Caki2 (cell line): ENCODE measurements at regions not wholly inside any gene's neighbourhood (a gene's known extent, or its start where the extent isn't known, plus 50 kb on each side); places are given as distances from the start of the nearest gene placed in this dataset.

Experiments used
- DNase-seq: peaks from one replicate; pipeline ENCODE4 v3.0.0-alpha.2; 2015; ENCODE audit warnings: low read depth
- in situ Hi-C: cut with HindIII; loops from 2 replicates; pipeline ENCODE4 v1.10.0; 2016; ENCODE audit warnings: low sequenced_read_pairs, low pct_unique_long_range_greater_than_20kb, mixed read lengths

DNA sequence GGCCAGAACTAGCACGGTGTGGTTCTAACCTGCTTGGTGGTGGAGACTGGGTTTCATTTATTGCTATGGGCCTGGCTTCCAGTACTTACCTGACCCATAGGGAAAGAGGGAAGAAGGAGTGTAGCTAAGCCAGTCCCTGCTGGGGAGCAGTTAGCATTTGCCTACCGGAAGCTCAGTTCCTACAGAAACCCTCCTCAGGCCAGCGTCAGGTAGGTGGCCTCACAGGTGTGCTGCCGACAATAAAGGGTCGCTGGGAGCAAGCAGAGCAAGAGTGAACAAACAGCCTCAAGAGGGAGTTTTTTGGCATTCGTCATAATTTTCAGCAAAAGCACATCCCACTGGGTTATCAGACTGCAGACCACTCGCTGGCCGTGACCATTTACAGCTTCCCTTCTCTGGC lies 740.6 kb upstream of the TENM3 start:
- DNase-seq, result no peak
- in situ Hi-C loops, result no loop called here

DNA sequence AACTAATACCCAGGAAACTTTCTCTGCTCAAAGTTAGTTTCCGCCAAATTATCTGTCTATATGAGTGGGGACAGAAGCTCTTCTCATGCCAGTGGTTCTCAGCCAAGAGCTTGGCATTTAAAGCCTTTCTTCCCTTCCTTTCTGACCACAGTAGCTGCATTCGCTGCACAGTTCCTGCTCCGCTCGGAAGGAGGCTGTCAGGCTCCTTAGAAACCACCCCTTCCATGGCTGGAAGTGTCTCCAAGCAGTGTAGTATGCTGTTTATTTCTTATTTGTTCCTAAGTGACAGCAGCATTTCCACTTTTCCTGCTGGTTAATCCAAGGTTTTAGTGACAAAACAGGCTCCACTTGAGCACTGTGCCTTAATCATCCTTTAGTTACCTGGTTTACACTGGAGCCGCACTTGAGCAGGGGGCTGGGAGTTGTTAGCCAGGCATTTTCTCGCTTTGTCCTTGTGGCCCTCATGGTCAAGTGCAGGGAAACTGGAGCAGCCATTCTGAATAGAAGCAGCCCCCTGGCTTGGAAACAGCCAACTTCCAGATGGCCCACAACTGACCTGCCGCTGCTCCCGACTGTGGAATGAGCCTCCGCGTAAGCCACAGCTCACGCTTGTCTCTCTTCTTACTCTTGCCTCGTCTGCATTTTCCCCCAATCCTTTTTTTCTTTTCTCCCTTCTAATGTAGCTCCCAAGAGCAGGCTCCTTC lies 739.4 kb upstream of the TENM3 start:
- in situ Hi-C loops, result no loop called here
- no peak for DNase-seq

DNA sequence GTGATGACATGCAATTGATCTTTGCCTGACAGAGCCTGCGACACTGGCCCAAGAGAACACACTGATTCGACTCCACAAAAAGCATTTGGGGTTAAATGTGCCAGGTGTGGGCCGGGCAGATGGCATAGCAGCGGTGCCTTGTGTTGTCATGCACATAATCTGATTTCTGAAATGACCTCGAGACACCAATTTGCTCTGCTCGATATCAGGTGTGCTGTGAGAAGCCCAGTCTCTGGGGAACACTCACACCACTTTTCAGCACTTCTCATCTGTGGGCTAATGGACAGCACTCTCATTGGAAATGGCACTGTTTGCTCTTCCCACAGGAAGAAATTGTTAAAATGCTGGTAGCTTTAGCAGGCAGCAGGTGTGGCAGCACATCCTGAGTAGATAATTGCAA lies 738.3 kb upstream of the TENM3 start:
- no peak for DNase-seq
- in situ Hi-C loops, result no loop called here

DNA sequence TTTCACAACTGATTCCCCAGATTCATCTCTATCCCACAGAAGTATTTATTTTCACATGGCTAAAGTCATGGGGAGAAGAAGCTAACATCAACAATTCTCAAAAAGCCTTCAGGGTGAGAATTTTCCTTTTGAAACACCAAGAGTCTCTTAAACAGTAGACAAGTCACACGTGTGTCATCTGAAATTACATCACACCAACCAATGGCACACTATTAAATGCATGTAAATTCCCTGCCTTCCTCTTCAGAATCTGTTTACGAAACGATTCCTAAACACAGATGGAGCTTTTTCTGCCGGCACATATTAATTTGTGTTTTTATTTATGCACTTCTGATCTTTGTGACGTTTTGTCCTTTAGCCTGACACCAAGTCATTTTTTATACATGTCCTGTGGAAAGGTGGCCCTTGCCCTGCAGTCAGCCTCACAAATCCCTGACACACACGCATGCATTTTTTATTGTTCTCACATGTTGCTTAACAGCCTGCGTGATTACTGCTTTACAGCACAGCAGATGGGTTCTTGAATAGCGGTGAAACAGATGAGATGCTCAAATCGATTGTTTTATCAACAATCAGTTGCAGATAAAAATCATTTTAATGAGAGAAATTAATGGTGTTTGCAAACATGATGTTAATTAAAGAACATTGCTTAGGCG lies 735.9 kb upstream of the TENM3 start:
- no peak for DNase-seq
- in situ Hi-C loops, result no loop called here

DNA sequence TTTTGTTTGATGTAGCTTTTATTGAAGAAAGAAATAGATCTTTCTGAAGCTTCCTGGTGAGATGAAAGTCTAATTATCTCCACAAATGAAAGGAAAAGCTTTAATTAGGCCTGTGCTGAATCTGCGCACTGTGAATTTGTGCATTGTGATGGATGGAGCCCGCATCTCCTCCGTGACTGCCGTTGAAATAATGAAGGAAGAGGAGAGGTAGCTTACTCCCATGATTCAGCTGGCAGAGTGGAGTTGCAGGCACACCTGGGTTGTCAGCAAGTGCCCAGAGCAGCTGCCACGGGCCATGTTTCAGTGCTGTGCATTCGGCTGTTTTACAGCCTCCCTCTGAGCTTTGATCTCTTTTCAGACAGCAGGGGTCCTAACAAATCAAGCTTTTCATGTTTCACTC lies 735.3 kb upstream of the TENM3 start:
- in situ Hi-C loops, result no loop called here
- no peak for DNase-seq

DNA sequence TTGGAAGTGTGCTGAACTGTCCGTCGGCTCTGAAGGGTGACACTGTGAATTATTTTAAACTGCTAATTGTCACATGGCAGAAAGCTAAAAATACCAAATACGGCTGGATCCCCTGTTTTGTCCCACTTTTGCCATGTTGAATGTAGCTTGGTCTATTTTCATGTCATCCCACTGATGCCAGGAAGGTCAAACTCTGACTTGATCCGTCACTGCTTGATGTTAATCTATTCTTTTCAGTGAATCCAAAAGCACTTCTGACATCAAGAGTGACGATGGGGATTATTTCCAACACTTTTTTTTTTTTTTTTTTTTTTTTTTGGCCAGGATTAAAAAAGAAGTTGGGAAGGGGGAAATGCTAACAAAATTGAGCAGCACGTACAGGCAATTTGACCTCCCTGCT lies 734.6 kb upstream of the TENM3 start:
- in situ Hi-C loops, result no loop called here
- DNase-seq, result no peak

DNA sequence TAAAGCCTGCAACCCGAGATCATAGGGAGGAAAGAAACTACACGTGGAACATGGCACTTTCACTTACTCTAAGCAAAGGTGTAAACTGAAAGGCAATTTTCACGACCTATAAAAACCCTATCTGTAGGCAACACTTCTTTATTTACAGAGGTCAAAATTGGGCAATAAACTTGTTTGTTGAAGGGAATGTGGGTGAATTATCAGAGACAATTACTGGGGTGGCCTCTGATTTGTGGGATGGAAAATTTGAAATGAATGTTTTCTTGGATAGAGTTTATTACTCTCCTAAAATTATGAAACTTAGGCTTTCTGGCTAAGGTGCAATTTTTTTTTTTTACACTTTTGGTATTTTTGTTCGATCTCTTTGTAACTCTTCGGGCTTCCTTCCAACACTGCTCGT lies 734.1 kb upstream of the TENM3 start:
- in situ Hi-C loops, result no loop called here
- no peak for DNase-seq

DNA sequence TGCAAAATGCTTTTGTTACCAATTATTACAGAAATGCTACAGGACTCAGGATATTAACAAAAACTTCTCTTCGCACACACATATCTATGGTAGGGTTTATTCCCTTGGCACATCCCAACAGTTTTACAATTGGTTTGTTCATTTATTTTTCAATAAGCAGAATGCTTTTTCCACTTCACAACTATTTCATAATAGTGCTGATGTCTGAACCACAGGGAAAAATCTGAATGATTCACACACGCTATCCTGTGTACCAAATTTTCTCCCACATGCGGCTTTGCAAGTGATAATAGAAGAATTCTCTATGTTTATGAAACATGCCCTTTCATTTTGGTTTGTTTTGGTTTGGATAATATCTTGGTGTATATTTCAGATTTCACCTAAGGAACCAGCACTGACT lies 725.7 kb upstream of the TENM3 start:
- no peak for DNase-seq
- in situ Hi-C loops, result no loop called here

DNA sequence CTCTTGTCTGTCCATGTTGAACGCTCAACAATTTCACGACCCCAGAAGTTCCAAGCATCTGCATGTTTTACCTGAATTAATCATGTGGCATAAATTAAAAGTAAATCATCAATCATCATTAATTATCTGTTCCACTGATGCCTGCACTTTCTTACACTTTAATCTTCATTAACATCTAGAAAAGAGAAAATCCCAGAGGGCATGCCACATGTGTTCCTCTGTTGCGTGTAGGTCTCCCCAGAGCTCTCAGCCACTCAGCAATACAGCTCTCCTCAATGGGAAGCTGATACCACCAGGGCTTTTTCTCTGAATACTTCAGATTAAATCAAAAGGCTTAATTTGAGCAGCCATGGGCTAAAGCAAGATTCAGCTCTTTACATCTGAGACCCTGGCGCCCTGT lies 722.4 kb upstream of the TENM3 start:
- DNase-seq, result no peak
- in situ Hi-C loops, result no loop called here

DNA sequence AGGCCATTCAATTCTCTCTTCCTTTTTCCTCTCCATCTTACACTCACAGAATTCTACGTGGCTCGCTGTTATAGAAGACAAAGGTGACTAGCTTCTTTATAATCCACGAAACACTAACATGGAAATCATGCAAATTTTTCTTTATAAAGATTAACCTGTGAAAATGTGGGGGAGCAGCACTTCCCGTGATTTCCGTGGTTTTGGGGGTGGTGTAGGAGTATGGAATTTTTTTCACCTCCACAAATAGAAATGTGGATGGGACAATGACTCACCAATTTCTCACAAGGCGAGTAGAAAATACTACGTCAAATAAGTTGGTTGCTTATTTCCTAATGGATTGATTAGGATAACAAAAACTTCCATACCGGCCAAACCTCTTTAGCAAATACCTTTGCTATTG lies 719.2 kb upstream of the TENM3 start:
- no peak for DNase-seq
- in situ Hi-C loops, result no loop called here

DNA sequence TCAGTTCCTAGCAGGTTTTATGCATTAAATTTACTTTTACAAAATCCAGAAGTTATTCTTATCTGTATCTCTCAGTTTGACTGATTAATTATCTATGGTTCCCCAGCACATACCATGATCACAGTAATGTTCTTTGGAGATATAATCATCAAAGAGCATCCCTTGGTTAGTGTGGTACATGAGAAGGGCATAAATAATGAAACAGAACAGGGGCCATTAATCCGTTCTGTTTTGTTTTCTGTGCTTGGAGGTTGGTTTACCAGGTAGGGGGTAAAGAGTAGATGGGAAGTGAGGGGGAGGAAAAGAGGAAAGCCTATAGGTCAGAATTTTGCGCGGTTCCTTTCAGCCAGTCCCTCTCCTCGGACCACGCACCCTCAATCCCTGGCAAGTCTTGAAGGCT lies 718.7 kb upstream of the TENM3 start:
- in situ Hi-C loops, result no loop called here
- DNase-seq, result no peak

DNA sequence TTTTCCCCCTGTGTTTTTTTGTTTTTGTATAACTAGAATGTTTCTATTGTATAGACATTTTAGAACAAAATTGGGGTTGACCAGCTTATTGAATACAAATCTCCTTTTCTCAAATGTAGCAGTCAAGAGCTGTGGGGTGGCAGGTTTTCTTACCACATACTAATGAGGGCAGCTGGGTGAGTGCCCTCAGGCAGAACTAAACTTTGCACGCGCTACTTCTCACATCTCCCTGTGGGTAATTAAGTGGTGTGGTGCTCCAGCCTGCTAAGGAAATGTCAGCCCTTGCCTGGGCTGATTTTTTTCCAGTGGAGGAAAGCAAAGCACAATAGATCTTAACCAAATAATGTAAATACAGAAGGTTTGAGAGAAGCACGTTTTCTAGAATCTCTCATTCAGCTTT lies 717.6 kb upstream of the TENM3 start:
- in situ Hi-C loops, result no loop called here
- DNase-seq, result peak; percentile 3

DNA sequence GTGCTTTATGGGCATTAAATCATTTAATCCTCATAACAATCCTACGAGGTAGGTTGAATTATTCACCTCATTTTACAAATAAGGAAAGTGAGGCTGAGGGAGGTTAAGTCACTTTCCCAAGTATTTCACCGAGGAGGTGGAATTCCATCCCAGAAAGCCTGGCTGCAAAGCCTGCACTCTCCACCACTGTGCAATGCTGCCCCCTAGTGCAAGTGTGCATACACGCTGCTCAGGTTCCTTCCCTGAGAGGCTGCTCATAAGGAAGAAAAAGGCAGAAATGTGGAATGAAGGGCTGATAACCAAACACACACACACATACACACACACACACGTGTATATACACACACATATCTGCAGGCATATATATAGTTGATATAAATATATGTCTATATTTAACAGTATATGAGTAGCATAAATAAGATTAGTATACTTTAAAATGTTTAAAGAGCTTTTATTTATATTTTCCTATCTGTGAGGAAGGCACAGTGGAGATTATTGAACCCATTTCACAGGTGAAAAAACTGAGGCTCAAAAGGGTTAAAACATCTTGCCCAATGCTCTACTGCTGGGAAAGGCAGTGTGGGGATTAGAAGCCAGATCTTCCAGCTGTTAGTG lies 714.5 kb upstream of the TENM3 start:
- in situ Hi-C loops, result no loop called here
- peak; percentile 32 for DNase-seq

DNA sequence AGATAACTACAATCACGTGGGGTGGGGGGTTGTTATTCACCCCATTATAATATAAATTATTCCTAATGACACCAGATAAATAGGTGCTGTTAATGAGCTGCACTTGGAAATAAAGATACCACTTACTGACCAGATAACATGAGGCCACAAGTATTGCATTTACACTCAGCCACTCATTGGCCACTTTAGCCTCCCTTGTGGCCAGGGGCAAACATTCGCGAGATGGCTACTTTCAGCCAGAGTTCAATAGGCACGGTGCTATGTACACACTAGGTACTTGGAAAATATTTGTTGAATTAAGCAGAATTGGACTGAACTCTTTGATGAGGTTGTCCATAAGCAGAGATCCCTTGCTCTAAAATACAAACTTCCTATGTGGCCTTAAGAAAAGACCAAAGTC lies 713.7 kb upstream of the TENM3 start:
- in situ Hi-C loops, result no loop called here
- DNase-seq, result no peak

DNA sequence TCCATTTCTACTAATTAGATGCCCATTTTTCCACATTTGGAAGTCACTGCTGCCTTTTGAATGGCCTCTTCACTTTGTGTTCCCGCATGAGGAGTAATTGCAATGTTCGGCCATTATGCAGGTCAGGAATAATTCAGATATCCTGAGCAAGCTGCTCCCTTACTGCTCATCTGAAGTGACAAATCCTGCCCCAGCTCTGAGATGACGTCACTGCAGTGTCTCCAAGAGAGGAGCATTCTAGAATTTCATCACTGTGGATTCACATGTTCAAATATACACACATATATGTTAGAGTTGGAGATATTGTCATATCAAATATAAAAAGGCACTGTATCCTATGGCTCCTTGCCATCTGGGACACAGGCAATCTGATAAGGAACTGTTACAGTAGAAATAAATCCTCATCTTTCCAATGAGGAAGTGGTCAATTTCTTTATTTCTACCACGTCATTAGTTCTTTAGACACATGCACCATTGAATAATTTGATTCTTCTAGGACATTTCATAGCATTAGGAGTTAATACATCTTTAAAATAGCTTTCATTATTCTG lies 706.9 kb upstream of the TENM3 start:
- in situ Hi-C loops, result no loop called here
- no peak for DNase-seq

DNA sequence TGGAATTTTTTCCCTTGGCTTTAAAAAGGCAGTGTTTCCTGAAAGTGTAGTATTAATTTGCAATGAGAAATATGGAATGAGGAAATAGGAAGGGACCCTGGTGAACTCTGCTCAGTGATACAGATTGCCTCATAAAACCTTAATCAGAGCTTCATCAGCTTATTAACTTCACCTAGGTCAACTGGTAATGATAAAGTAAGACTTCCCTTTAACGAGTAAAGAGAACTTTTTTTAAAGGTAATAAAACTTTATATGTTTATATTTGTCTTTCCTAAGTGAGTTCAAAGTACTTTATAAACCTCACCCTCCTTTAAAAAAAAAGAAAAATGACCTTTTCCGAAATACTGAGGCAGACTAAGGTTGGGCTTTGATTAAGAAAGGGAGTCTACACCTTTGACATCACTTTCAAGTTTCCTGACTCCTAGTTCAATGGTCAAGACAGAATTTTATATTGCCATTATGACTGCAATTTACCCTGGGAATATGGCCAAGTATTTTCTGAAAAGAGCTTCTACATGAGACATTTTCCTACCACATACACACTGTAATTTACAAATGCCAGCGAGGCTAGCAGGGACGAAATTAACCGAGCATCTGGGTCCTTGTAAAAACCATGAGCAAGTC lies 706.3 kb upstream of the TENM3 start:
- DNase-seq, result no peak
- in situ Hi-C loops, result no loop called here

DNA sequence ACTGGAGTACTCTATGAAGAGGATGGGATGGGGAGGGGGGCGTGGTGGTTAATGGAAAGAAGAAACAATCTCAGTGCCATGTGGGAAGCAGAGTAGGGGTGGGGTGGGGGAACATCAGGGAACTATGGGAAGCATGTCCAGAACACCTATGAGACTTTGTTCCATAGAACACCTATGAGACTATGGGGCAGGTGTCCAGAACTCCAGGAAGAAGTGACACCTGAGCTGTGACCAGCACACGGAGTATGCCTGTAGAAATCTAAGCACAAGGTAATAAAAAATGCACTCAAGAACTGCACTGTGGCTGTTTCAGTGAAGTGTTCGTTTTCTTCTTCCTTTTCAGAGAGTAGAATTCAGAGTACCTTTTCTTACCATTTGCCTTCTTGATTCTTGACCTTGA lies 704.8 kb upstream of the TENM3 start:
- no peak for DNase-seq
- in situ Hi-C loops, result no loop called here

DNA sequence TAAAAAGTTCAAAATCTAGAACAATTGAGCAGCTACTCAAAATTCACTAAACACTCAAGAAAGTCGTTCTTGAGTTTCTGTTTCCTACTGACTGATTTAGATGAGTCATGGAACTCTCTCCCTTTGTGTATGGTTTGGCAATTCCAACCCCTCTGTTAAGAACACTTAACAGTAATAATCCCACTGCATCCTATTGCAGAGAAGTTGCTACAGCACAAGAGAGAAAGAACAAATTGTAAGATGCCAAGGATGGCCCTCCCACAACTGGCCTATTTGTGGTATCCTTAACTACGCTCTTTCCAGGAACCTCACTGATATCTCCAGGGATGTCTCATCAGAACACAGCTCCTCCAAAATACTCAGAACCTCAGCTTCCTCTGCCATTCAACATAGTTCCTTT lies 701.8 kb upstream of the TENM3 start:
- DNase-seq, result no peak
- in situ Hi-C loops, result no loop called here

DNA sequence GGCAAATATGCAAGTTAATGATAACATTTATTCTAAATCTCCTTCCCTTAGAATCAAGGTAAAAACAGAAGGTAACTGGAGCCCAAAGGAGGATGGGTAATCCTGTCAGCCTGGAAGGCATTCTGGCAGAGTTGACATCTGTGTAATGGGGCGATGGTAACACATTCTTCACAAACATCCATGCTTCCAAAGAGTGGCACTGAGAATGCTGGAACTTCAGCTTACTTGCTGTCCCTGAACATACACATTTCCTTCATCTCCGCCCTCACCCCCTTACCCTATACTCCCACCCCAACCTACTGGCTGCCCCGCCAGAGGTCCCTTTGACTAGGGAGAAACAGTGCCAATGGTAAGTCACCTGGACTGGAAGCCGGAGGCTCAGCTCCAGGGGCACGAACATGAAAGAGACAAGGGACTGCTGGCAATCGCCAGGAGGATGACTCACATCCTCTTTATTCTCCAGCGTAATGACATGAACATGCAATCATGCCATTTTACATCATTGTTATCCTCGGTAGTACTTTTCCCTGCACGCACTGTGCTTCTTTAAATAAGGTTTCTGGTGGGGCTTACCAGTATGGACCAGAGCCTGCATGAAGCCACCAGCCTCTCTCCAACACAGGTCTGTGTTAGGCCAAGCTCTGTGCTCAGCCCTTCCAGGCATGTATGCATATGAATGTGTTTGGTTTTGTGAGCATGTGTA lies 694.2 kb upstream of the TENM3 start:
- in situ Hi-C loops, result no loop called here
- DNase-seq, result peak; percentile 26
